ENCODE measurements at regions not wholly inside any gene's neighbourhood (a gene's known extent, or its start where the extent isn't known, plus 50 kb on each side); places are given as distances from the start of the nearest gene placed in this dataset.
"Not testable (repeated sequence)": the region's sequence is repeated elsewhere in the genome, so short reads cannot be mapped to it uniquely, and the experiment has no call there.

GRCh38 chr4:3953140-3953489, 186.9 kb downstream of the ADRA2C start:
- TF ChIP-seq POLR2A (IDR thresholded peaks at IDR 0.05; ENCODE audit: low read length); GATA1 (IDR thresholded peaks at IDR 0.05; ENCODE audit: low read depth, low read length): not testable (repeated sequence)

Data from erythroblast (primary cell).